A549 (cell line): ENCODE measurements at regions not wholly inside any gene's neighbourhood (a gene's known extent, or its start where the extent isn't known, plus 50 kb on each side); places are given as distances from the start of the nearest gene placed in this dataset.

Experiments used
- CBX2 ChIP-seq: fragments of 200-600 bp; sonication (generic); IDR thresholded peaks from 2 replicates; pipeline ENCODE4 v1.6.1; 2016; ENCODE audit warnings: low read depth, mild to moderate bottlenecking, borderline replicate concordance
- CTCF ChIP-seq: fragments of >200 bp; sonication (Bioruptor Twin); formaldehyde crosslinking; IDR thresholded peaks from 3 replicates; pipeline ENCODE4 v1.5.1; 2016
- EP300 ChIP-seq, 2 experiments: fragments of >200 bp; sonication (Bioruptor Twin); formaldehyde crosslinking; IDR thresholded peaks; 2 replicates in 1 of 2; 3 replicates in 1 of 2; pipeline ENCODE4 v1.6.1; 2016 to 2017
- HDAC2 ChIP-seq: fragments of 200-600 bp; sonication (generic); IDR thresholded peaks from 2 replicates; pipeline ENCODE4 v1.6.1; 2016
- MAX ChIP-seq: IDR thresholded peaks from 2 replicates; pipeline ENCODE4 v1.6.1; 2012
- MYC ChIP-seq: IDR thresholded peaks from 2 replicates; pipeline ENCODE4 v1.6.1; 2012; ENCODE audit warnings: mild to moderate bottlenecking, inconsistent platforms, low read length, improper control_type of control experiment, borderline replicate concordance
- NR3C1 ChIP-seq: fragments of >200 bp; sonication (Bioruptor Twin); formaldehyde crosslinking; IDR thresholded peaks from 3 replicates; pipeline ENCODE4 v1.6.1; 2017
- POLR2A ChIP-seq: IDR thresholded peaks from 2 replicates; pipeline ENCODE4 v1.6.1; 2012; ENCODE audit warnings: mild to moderate bottlenecking, low read length
- RAD21 ChIP-seq, 2 experiments: fragments of >200 bp in 1 of 2; sonication (Bioruptor Twin) in 1 of 2; formaldehyde crosslinking in 1 of 2; IDR thresholded peaks in 1 of 2; conservative IDR thresholded peaks in 1 of 2; 2 replicates in 1 of 2; 3 replicates in 1 of 2; pipeline ENCODE4 v1.6.1; 2012 to 2018; ENCODE audit warnings: inconsistent platforms in 1 of 2
- RCOR1 ChIP-seq: fragments of 150-350 bp; IDR thresholded peaks from 2 replicates; pipeline ENCODE4 v1.6.1; 2014; ENCODE audit warnings: antibody characterized with exemption, low read length, low read depth
- REST ChIP-seq: fragments of 200-600 bp; sonication (generic); IDR thresholded peaks from 2 replicates; pipeline ENCODE4 v1.6.1; 2016; ENCODE audit warnings: antibody characterized with exemption, mild to moderate bottlenecking, moderate library complexity
- USF2 ChIP-seq: fragments of 450-650 bp; IDR thresholded peaks from 2 replicates; pipeline ENCODE4 v1.6.1; 2014; ENCODE audit warnings: antibody characterized with exemption
- ZC3H11A ChIP-seq: fragments of 450-650 bp; IDR thresholded peaks from 2 replicates; pipeline ENCODE4 v1.6.1; 2014; ENCODE audit warnings: antibody characterized with exemption, mild to moderate bottlenecking

GRCh38 chr3:144737281-144737680 lies 765.7 kb downstream of the DIPK2A start:
- TF ChIP-seq REST: no peak
- no peak for TF ChIP-seq CTCF
- TF ChIP-seq POLR2A: no peak
- TF ChIP-seq RAD21 (conservative IDR thresholded peaks at IDR 0.05 in 1 of 2, IDR thresholded peaks at IDR 0.05 in 1 of 2): no peak
- TF ChIP-seq NR3C1: no peak
- no peak for TF ChIP-seq MYC
- TF ChIP-seq RCOR1: no peak
- TF ChIP-seq HDAC2: no peak
- TF ChIP-seq EP300 (IDR thresholded peaks at IDR 0.05): no peak
- no peak for TF ChIP-seq MAX
- no peak for TF ChIP-seq CBX2
- TF ChIP-seq USF2: no peak
- TF ChIP-seq ZC3H11A: no peak
